ENCODE measurements at regions not wholly inside any gene's neighbourhood (a gene's known extent, or its start where the extent isn't known, plus 50 kb on each side); places are given as distances from the start of the nearest gene placed in this dataset.

DNA sequence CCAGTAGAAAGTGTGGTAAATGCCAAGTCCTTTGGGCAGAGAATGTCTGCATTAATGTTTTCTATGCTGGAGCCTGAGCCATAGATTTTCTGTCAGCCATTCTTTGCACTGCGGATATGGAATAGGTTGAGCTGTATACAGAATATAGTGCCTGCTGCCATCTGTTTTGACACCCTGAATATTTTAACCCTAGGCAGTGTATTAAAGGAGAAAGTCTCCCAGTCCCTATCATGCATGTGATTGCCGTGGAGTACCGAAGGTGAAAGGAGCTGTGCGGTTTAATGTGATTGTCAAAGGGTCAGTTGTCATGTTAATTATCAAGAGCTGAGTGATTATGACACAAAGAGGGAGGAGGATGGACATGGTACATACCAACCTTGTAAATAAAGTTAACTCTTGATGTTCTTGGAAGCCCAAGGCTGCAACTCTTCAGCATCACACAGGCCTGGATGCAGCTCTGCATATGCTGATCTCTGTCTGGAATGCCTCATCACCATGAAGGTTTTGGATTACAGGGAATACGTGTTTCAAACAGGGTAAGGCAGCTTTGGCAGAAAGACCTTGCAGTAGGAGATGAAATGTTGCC, 247.1 kb upstream of the ELAVL2 start:
- TF ChIP-seq, protein P1, sequence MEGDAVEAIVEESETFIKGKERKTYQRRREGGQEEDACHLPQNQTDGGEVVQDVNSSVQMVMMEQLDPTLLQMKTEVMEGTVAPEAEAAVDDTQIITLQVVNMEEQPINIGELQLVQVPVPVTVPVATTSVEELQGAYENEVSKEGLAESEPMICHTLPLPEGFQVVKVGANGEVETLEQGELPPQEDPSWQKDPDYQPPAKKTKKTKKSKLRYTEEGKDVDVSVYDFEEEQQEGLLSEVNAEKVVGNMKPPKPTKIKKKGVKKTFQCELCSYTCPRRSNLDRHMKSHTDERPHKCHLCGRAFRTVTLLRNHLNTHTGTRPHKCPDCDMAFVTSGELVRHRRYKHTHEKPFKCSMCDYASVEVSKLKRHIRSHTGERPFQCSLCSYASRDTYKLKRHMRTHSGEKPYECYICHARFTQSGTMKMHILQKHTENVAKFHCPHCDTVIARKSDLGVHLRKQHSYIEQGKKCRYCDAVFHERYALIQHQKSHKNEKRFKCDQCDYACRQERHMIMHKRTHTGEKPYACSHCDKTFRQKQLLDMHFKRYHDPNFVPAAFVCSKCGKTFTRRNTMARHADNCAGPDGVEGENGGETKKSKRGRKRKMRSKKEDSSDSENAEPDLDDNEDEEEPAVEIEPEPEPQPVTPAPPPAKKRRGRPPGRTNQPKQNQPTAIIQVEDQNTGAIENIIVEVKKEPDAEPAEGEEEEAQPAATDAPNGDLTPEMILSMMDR (IDR thresholded peaks at IDR 0.05), result no peak
- TF ChIP-seq POLR2A (IDR thresholded peaks at IDR 0.05), result no peak
- no peak for TF ChIP-seq EP300 (IDR thresholded peaks at IDR 0.05)

Data from stomach (tissue), 4 donors.